A673 (cell line): ENCODE measurements at regions not wholly inside any gene's neighbourhood (a gene's known extent, or its start where the extent isn't known, plus 50 kb on each side); places are given as distances from the start of the nearest gene placed in this dataset.

ENCODE experiments used
- BruUV-seq: library from RNA; stranded (reverse); fragments of 400-500 nt; replicated peaks from 2 replicates; lab custom pipeline; 2021; lab: Mats Ljungman, UMichigan
- CTCF ChIA-PET: fragments of 300-600 bp; sonication (Branson Sonifier 250); formaldehyde crosslinking; loops from one replicate; lab custom pipeline; 2022; ENCODE audit warnings: antibody characterized with exemption; lab: Charles Lee
- POLR2A ChIA-PET: fragments of 300-600 bp; sonication (Branson Sonifier 250); formaldehyde crosslinking; loops from one replicate; lab custom pipeline; 2022; ENCODE audit warnings: antibody characterized with exemption; ENCODE audit not compliant: low non-redundant PET; lab: Charles Lee
- DNase-seq: peaks from one replicate; pipeline ENCODE4 v3.0.0-alpha.2; 2015; ENCODE audit warnings: low spot score
- H3K27ac ChIP-seq: fragments of 200-600 bp; sonication (generic); 2 replicates; pipeline ENCODE4 v1.5.1; 2016; ENCODE audit warnings: mixed run types, low read depth, mild to moderate bottlenecking, mixed read lengths, antibody characterized with exemption, low read length; ENCODE audit not compliant: poor library complexity, severe bottlenecking
- H3K27me3 ChIP-seq: fragments of 200-600 bp; sonication (generic); replicated peaks from 2 replicates; pipeline ENCODE4 v1.6.1; 2017; ENCODE audit warnings: mixed run types, low read depth, mild to moderate bottlenecking, mixed read lengths, antibody characterized with exemption, low read length; ENCODE audit not compliant: insufficient read depth, poor library complexity
- H3K36me3 ChIP-seq: fragments of 200-600 bp; sonication (generic); 2 replicates; pipeline ENCODE4 v1.6.1; 2016; ENCODE audit warnings: mixed run types, mild to moderate bottlenecking, mixed read lengths, antibody characterized with exemption, low read length; ENCODE audit not compliant: insufficient read depth, poor library complexity, severe bottlenecking
- H3K4me1 ChIP-seq: fragments of 200-600 bp; sonication (generic); 2 replicates; pipeline ENCODE4 v1.6.1; 2017; ENCODE audit warnings: mixed run types, mild to moderate bottlenecking, mixed read lengths, antibody characterized with exemption, low read length; ENCODE audit not compliant: insufficient read depth, poor library complexity, severe bottlenecking
- H3K4me3 ChIP-seq: fragments of 200-600 bp; sonication (generic); 2 replicates; pipeline ENCODE4 v1.5.1; 2016; ENCODE audit warnings: low read depth, mixed run types, mild to moderate bottlenecking, mixed read lengths, low read length; ENCODE audit not compliant: poor library complexity, severe bottlenecking
- H3K9me3 ChIP-seq: fragments of 200-600 bp; sonication (generic); 2 replicates; pipeline ENCODE4 v1.6.1; 2016; ENCODE audit warnings: mixed run types, low read depth, mild to moderate bottlenecking, mixed read lengths, antibody characterized with exemption, low read length; ENCODE audit not compliant: poor library complexity, severe bottlenecking
- CTCF ChIP-seq: fragments of 300-800, 200-600 bp; sonication (generic); conservative IDR thresholded peaks from 2 replicates; pipeline ENCODE4 v1.5.1; 2017; ENCODE audit warnings: low read depth, mild to moderate bottlenecking, antibody characterized with exemption, low read length, moderate library complexity, mixed read lengths
- EZH2 ChIP-seq: fragments of 200-600 bp; sonication (generic); IDR thresholded peaks from 2 replicates; pipeline ENCODE4 v1.6.1; 2017; ENCODE audit warnings: borderline replicate concordance, low read depth, mild to moderate bottlenecking, mixed read lengths, antibody characterized with exemption, low read length; ENCODE audit not compliant: poor library complexity, severe bottlenecking
- intact Hi-C: fragments of 100-400 bp; cut with micrococcal nuclease; formaldehyde crosslinking; loops from one replicate; pipeline ENCODE4 v1.10.0; 2022; ENCODE audit not compliant: unreplicated experiment

GRCh38 chr14:99117671-99118045 is 154.3 kb downstream of the BCL11B start:
- no peak for DNase-seq
- no peak overlapping the region for H3K4me3 ChIP-seq
- TF ChIP-seq EZH2: no peak
- intact Hi-C loops: no loop called here
- no peaks in the 10 kb centered on the region for H3K27me3 ChIP-seq
- POLR2A ChIA-PET: no interaction called here
- no peaks in the 10 kb centered on the region for H3K9me3 ChIP-seq
- H3K36me3 ChIP-seq: no peaks in the 10 kb centered on the region
- H3K27ac ChIP-seq: no peak overlapping the region
- CTCF ChIA-PET: no interaction called here
- no peaks in the 10 kb centered on the region for H3K4me1 ChIP-seq
- BruUV-seq: no TSS peak

GRCh38 chr14:99118046-99118721 is 153.8 kb downstream of the BCL11B start:
- POLR2A ChIA-PET: no interaction called here
- intact Hi-C loops: no loop called here

DNA sequence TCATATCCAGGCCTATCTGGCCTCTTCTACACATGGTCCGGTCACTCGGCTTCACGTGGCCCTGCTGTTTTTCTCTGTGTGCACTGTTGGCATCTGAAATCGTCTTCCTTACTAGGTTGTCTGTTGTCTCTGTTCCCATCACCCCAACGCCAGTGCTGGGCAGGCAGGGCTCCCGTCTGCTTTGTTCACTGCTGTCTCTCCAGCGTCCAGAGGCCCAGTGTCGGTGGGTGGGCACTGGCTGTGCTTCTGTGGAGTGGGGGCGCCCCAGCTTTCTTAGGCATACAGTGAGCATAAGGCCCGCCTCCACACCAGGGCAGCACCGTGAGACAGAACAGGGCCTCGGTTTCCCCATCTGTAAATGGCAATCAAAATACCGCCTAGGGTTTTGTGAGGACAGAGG is 153.1 kb downstream of the BCL11B start:
- no peak overlapping the region for H3K4me3 ChIP-seq
- H3K27ac ChIP-seq: no peak overlapping the region
- ChIA-PET CTCF (no interaction called here), POLR2A (no interaction called here)
- no peaks in the 10 kb centered on the region for H3K9me3 ChIP-seq
- H3K36me3 ChIP-seq: no peaks in the 10 kb centered on the region
- BruUV-seq: no TSS peak
- no peaks in the 10 kb centered on the region for H3K4me1 ChIP-seq
- TF ChIP-seq EZH2 (no peak), CTCF (no peak)
- DNase-seq: no peak
- no peaks in the 10 kb centered on the region for H3K27me3 ChIP-seq
- intact Hi-C loops: no loop called here

More at GRCh38 chr14:99118046-99118721, 153.8 kb downstream of the BCL11B start:
- Histone ChIP-seq H3K4me3 (no peak overlapping the region), H3K36me3 (no peaks in the 10 kb centered on the region), H3K9me3 (no peaks in the 10 kb centered on the region), H3K27ac (no peak overlapping the region), H3K4me1 (no peaks in the 10 kb centered on the region), H3K27me3 (no peaks in the 10 kb centered on the region)
- TF ChIP-seq CTCF (peak; percentile 32; the same call in 1 of the 2 replicates), EZH2 (no peak)
- peak; percentile 33 for DNase-seq
- BruUV-seq: no TSS peak
- CTCF ChIA-PET: no interaction called here
